Neural crest cell (in vitro differentiated cells): ENCODE measurements at regions not wholly inside any gene's neighbourhood (a gene's known extent, or its start where the extent isn't known, plus 50 kb on each side); places are given as distances from the start of the nearest gene placed in this dataset.
"Not testable (repeated sequence)": the region's sequence is repeated elsewhere in the genome, so short reads cannot be mapped to it uniquely, and the experiment has no call there.

Experiments
- DNase-seq: peaks from one replicate; pipeline ENCODE4 v3.0.0; 2021; ENCODE audit warnings: low read depth, mixed read lengths, low spot score
- H3K27ac Mint-ChIP-seq: one replicate; pipeline ENCODE4 v1.8.0; 2021; ENCODE audit warnings: mild to moderate bottlenecking, mixed read lengths; ENCODE audit not compliant: unreplicated experiment
- H3K27me3 Mint-ChIP-seq: 2 replicates; pipeline ENCODE4 v1.8.0; 2021; ENCODE audit warnings: low read depth, mild to moderate bottlenecking, mixed read lengths
- H3K36me3 Mint-ChIP-seq: 2 replicates; pipeline ENCODE4 v1.8.0; 2021; ENCODE audit warnings: low read depth, mild to moderate bottlenecking, mixed read lengths
- H3K4me1 Mint-ChIP-seq: 2 replicates; pipeline ENCODE4 v1.8.0; 2021; ENCODE audit warnings: mixed read lengths
- H3K4me3 Mint-ChIP-seq: one replicate; pipeline ENCODE4 v1.8.0; 2021; ENCODE audit warnings: mild to moderate bottlenecking, mixed read lengths
- H3K9me3 Mint-ChIP-seq: 2 replicates; pipeline ENCODE4 v1.8.0; 2021; ENCODE audit warnings: mixed read lengths
- CTCF ChIP-seq: fragments of 200-600 bp; sonication (generic); conservative IDR thresholded peaks from 2 replicates; pipeline ENCODE4 v1.5.0; 2021; ENCODE audit warnings: antibody characterized with exemption, mild to moderate bottlenecking

GRCh38 chr4:181838253-181838652, 404.9 kb upstream of the TENM3 start:
- H3K27ac Mint-ChIP-seq = no peak overlapping the region
- H3K36me3 Mint-ChIP-seq = no peaks in the 10 kb centered on the region
- no peaks in the 10 kb centered on the region for H3K4me1 Mint-ChIP-seq
- H3K4me3 Mint-ChIP-seq = no peak overlapping the region
- DNase-seq = no peak
- H3K27me3 Mint-ChIP-seq = peaks cover 4% of the 10 kb centered on the region
- no peak for TF ChIP-seq CTCF
- peaks cover 8% of the 10 kb centered on the region for H3K9me3 Mint-ChIP-seq

- not testable (repeated sequence) for H3K27ac Mint-ChIP-seq, H3K4me1 Mint-ChIP-seq, H3K9me3 Mint-ChIP-seq, H3K27me3 Mint-ChIP-seq, DNase-seq, H3K36me3 Mint-ChIP-seq, H3K4me3 Mint-ChIP-seq
Measured at GRCh38 chr4:181843797-181844196, 399.4 kb upstream of the TENM3 start.

- peaks cover 1% of the 10 kb centered on the region for H3K9me3 Mint-ChIP-seq
- no peak overlapping the region for H3K27ac Mint-ChIP-seq
- H3K36me3 Mint-ChIP-seq = no peaks in the 10 kb centered on the region
- no peaks in the 10 kb centered on the region for H3K4me1 Mint-ChIP-seq
- no peak for TF ChIP-seq CTCF
- no peaks in the 10 kb centered on the region for H3K27me3 Mint-ChIP-seq
- no peak for DNase-seq
- no peak overlapping the region for H3K4me3 Mint-ChIP-seq
Measured at GRCh38 chr4:181845617-181846016, 397.6 kb upstream of the TENM3 start.

GRCh38 chr4:181846934-181847333, 396.3 kb upstream of the TENM3 start:
- no peaks in the 10 kb centered on the region for H3K36me3 Mint-ChIP-seq
- H3K27me3 Mint-ChIP-seq = no peaks in the 10 kb centered on the region
- H3K27ac Mint-ChIP-seq = no peak overlapping the region
- H3K4me3 Mint-ChIP-seq = no peak overlapping the region
- no peaks in the 10 kb centered on the region for H3K9me3 Mint-ChIP-seq
- no peak for TF ChIP-seq CTCF
- no peaks in the 10 kb centered on the region for H3K4me1 Mint-ChIP-seq
- no peak for DNase-seq

GRCh38 chr4:181848357-181848756, 394.8 kb upstream of the TENM3 start:
- no peak overlapping the region for H3K4me3 Mint-ChIP-seq
- H3K27ac Mint-ChIP-seq = no peak overlapping the region
- H3K36me3 Mint-ChIP-seq = no peaks in the 10 kb centered on the region
- TF ChIP-seq CTCF = no peak
- H3K9me3 Mint-ChIP-seq = no peaks in the 10 kb centered on the region
- H3K4me1 Mint-ChIP-seq = no peaks in the 10 kb centered on the region
- no peak for DNase-seq
- H3K27me3 Mint-ChIP-seq = no peaks in the 10 kb centered on the region

GRCh38 chr4:181849472-181849871, 393.7 kb upstream of the TENM3 start:
- Mint-ChIP-seq H3K27me3 (no peaks in the 10 kb centered on the region), H3K4me1 (no peaks in the 10 kb centered on the region), H3K4me3 (no peak overlapping the region), H3K36me3 (no peaks in the 10 kb centered on the region), H3K27ac (no peak overlapping the region), H3K9me3 (no peaks in the 10 kb centered on the region)
- TF ChIP-seq CTCF = no peak
- no peak for DNase-seq
